Panc1 (cell line): ENCODE measurements at regions not wholly inside any gene's neighbourhood (a gene's known extent, or its start where the extent isn't known, plus 50 kb on each side); places are given as distances from the start of the nearest gene placed in this dataset.

Experiments
- ATAC-seq: fragments of 200-7000 bp; cut with Tn5 transposase; 2 replicates; pipeline ENCODE4 v1.9.1; 2020; ENCODE audit warnings: mild to moderate bottlenecking, moderate library complexity
- BruUV-seq: library from RNA; stranded (reverse); fragments of 400-500 nt; replicated peaks from 2 replicates; lab custom pipeline; 2021; lab: Mats Ljungman, UMichigan
- CTCF ChIA-PET: fragments of 300-600 bp; sonication (Branson Sonifier 250); formaldehyde crosslinking; loops from one replicate; lab custom pipeline; 2022; ENCODE audit warnings: antibody characterized with exemption; lab: Charles Lee
- POLR2A ChIA-PET: fragments of 300-600 bp; sonication (Branson Sonifier 250); formaldehyde crosslinking; loops from one replicate; lab custom pipeline; 2022; ENCODE audit warnings: antibody characterized with exemption; lab: Charles Lee
- DNase-seq: peaks from one replicate; pipeline ENCODE4 v3.0.0-alpha.2; 2010; ENCODE audit warnings: low read depth, low spot score
- H3K27ac ChIP-seq: 2 replicates; pipeline ENCODE4 v1.5.1; 2011; ENCODE audit warnings: mild to moderate bottlenecking, low read length, inconsistent platforms
- H3K27me3 ChIP-seq: fragments of 200-500 bp; sonication (Bioruptor generic); 2 replicates; pipeline ENCODE4 v1.6.0; 2014; ENCODE audit warnings: low read length, inconsistent platforms; ENCODE audit not compliant: control insufficient read depth, insufficient read depth
- H3K36me3 ChIP-seq: fragments of 200-500 bp; sonication (Bioruptor generic); 2 replicates; pipeline ENCODE4 v1.5.1; 2014; ENCODE audit warnings: inconsistent platforms, mild to moderate bottlenecking, low read length, moderate library complexity; ENCODE audit not compliant: control insufficient read depth, insufficient read depth
- H3K4me1 ChIP-seq: 2 replicates; pipeline ENCODE4 v1.5.1; 2011; ENCODE audit warnings: inconsistent platforms, mild to moderate bottlenecking, low read length, moderate library complexity; ENCODE audit not compliant: control insufficient read depth, insufficient read depth
- H3K4me3 ChIP-seq, 2 experiments: 2 replicates each; pipeline ENCODE4 v1.5.1; 2011 to 2012; ENCODE audit warnings: low read depth in 2 of 2, low read length in 2 of 2, mild to moderate bottlenecking in 2 of 2, inconsistent platforms in 1 of 2, moderate library complexity in 1 of 2
- H3K9me3 ChIP-seq: fragments of 200-500 bp; sonication (Bioruptor generic); 2 replicates; pipeline ENCODE4 v1.5.1; 2014; ENCODE audit warnings: low read depth, mild to moderate bottlenecking, inconsistent platforms, low read length, moderate library complexity; ENCODE audit not compliant: control insufficient read depth, insufficient read depth
- CTCF ChIP-seq: fragments of 450-650 bp; IDR thresholded peaks from 2 replicates; pipeline ENCODE4 v1.5.1; 2017; ENCODE audit warnings: mild to moderate bottlenecking
- POLR2AphosphoS5 ChIP-seq: IDR thresholded peaks from 2 replicates; pipeline ENCODE4 v1.6.1; 2012; ENCODE audit warnings: mild to moderate bottlenecking, low read depth, low read length, moderate library complexity
- REST ChIP-seq, 2 experiments: IDR thresholded peaks; 2 replicates each; pipeline ENCODE4 v1.6.1; 2011 to 2012; ENCODE audit warnings: low read depth in 2 of 2, control low read depth in 1 of 2, low read length in 1 of 2, mild to moderate bottlenecking in 1 of 2, moderate library complexity in 1 of 2; ENCODE audit not compliant: insufficient read depth in 1 of 2
- SIN3A ChIP-seq: IDR thresholded peaks from 2 replicates; pipeline ENCODE4 v1.6.1; 2012; ENCODE audit warnings: low read depth, mild to moderate bottlenecking, low read length, moderate library complexity, borderline replicate concordance; ENCODE audit not compliant: insufficient read depth
- TCF7L2 ChIP-seq: IDR thresholded peaks from 2 replicates; pipeline ENCODE4 v1.6.1; 2011; ENCODE audit warnings: mild to moderate bottlenecking, low read depth, low read length, inconsistent platforms
- in situ Hi-C: cut with HindIII; loops from 2 replicates; pipeline ENCODE4 v1.10.0; 2016; ENCODE audit warnings: low sequenced_read_pairs, low pct_unique_long_range_greater_than_20kb
- intact Hi-C: fragments of 100-400 bp; cut with micrococcal nuclease; formaldehyde crosslinking; loops from one replicate; pipeline ENCODE4 v1.10.0; 2022; ENCODE audit not compliant: unreplicated experiment

GRCh38 chr3:31311559-31311958 is 221.2 kb upstream of the STT3B start:
- intact Hi-C loops (no loop called here), in situ Hi-C loops (no loop called here)
- ChIA-PET CTCF (no interaction called here), POLR2A (no interaction called here)
- Histone ChIP-seq H3K27me3 (no peaks in the 10 kb centered on the region), H3K27ac (no peak overlapping the region), H3K4me3 (no peak overlapping the region), H3K4me1 (no peaks in the 10 kb centered on the region), H3K36me3 (no peaks in the 10 kb centered on the region), H3K9me3 (no peaks in the 10 kb centered on the region)
- ATAC-seq, result no peak
- no peak for DNase-seq
- no TSS peak for BruUV-seq
- TF ChIP-seq CTCF, result no peak
- no peak for TF ChIP-seq POLR2AphosphoS5
- TF ChIP-seq TCF7L2, result no peak
- no peak for TF ChIP-seq SIN3A
- no peak for TF ChIP-seq REST (IDR thresholded peaks at IDR 0.05; ENCODE audit: insufficient read depth in 1 of 2, low read depth in 2 of 2, low read length in 1 of 2)

- TF ChIP-seq POLR2AphosphoS5 (no peak), SIN3A (no peak), REST (IDR thresholded peaks at IDR 0.05; ENCODE audit: insufficient read depth in 1 of 2, low read depth in 2 of 2, low read length in 1 of 2) (no peak), TCF7L2 (no peak), CTCF (no peak)
- H3K36me3 ChIP-seq, result no peaks in the 10 kb centered on the region
- no peak overlapping the region for H3K27ac ChIP-seq
- ChIA-PET POLR2A (no interaction called here), CTCF (no interaction called here)
- no peak for DNase-seq
- in situ Hi-C loops, result no loop called here
- H3K4me3 ChIP-seq, result no peak overlapping the region
- no peaks in the 10 kb centered on the region for H3K4me1 ChIP-seq
- no peaks in the 10 kb centered on the region for H3K27me3 ChIP-seq
- intact Hi-C loops, result no loop called here
- no peaks in the 10 kb centered on the region for H3K9me3 ChIP-seq
- no TSS peak for BruUV-seq
- ATAC-seq, result no peak
Measured at GRCh38 chr3:31312400-31312799, 220.3 kb upstream of the STT3B start.
